CD4-positive, alpha-beta T cell (primary cell): ENCODE measurements at regions not wholly inside any gene's neighbourhood (a gene's known extent, or its start where the extent isn't known, plus 50 kb on each side); places are given as distances from the start of the nearest gene placed in this dataset.

Source experiments
- ATAC-seq: fragments of 200-7000 bp; cut with Tn5 transposase; one replicate; pipeline ENCODE4 v1.10.0; 2022; ENCODE audit warnings: mild to moderate bottlenecking; ENCODE audit not compliant: poor library complexity
- CTCF ChIA-PET: fragments of 350-600 bp; sonication (Branson Sonifier 250); formaldehyde crosslinking; loops from one replicate; lab custom pipeline; 2021; ENCODE audit warnings: antibody characterized with exemption, inconsistent platforms; lab: Charles Lee
- POLR2A ChIA-PET: fragments of 350-600 bp; sonication (Branson Sonifier 250); formaldehyde crosslinking; loops from one replicate; lab custom pipeline; 2021; ENCODE audit warnings: antibody characterized with exemption, inconsistent platforms; lab: Charles Lee
- DNase-seq, 14 experiments: peaks; one replicate each; pipeline ENCODE4 v3.0.0-alpha.2; 2013 to 2020; ENCODE audit warnings: mixed read lengths in 2 of 14
- H3K27ac ChIP-seq, 2 donors: one replicate each; pipeline versions ENCODE4 v1.5.1 to v1.7.0; 2013; ENCODE audit warnings: low read length in 2 of 2, low read depth in 1 of 2, mild to moderate bottlenecking in 1 of 2
- H3K27me3 ChIP-seq, 2 experiments: 1 replicate in 1 of 2; 2 replicates in 1 of 2; pipeline versions ENCODE4 v1.6.1 to v1.7.0; 2013; ENCODE audit warnings: low read length in 2 of 2, control low read depth in 1 of 2, mild to moderate bottlenecking in 1 of 2, moderate library complexity in 1 of 2; ENCODE audit not compliant: insufficient read depth in 2 of 2, control insufficient read depth in 1 of 2
- H3K36me3 ChIP-seq: one replicate; pipeline ENCODE4 v1.6.1; 2013; ENCODE audit warnings: low read length, control low read depth; ENCODE audit not compliant: insufficient read depth
- H3K4me1 ChIP-seq: one replicate; pipeline ENCODE4 v1.6.1; 2013; ENCODE audit warnings: low read length, control low read depth; ENCODE audit not compliant: insufficient read depth
- H3K4me3 ChIP-seq: one replicate; pipeline ENCODE4 v1.5.1; 2013; ENCODE audit warnings: mild to moderate bottlenecking, low read length, moderate library complexity
- H3K9me3 ChIP-seq, 2 experiments: 1 replicate in 1 of 2; 2 replicates in 1 of 2; pipeline versions ENCODE4 v1.6.1 to v1.7.0; 2013; ENCODE audit warnings: low read length in 2 of 2, mild to moderate bottlenecking in 2 of 2, control low read depth in 1 of 2, moderate library complexity in 1 of 2; ENCODE audit not compliant: control insufficient read depth in 1 of 2, insufficient read depth in 1 of 2
- H3K27ac Mint-ChIP-seq: one replicate; pipeline ENCODE4 v1.8.0; 2020; ENCODE audit warnings: mixed read lengths
- H3K27me3 Mint-ChIP-seq: one replicate; pipeline ENCODE4 v1.8.0; 2021; ENCODE audit warnings: mixed read lengths
- H3K36me3 Mint-ChIP-seq: one replicate; pipeline ENCODE4 v1.8.0; 2021; ENCODE audit warnings: low read depth, mixed read lengths
- H3K4me1 Mint-ChIP-seq: one replicate; pipeline ENCODE4 v1.8.0; 2021; ENCODE audit warnings: low read depth, mixed read lengths
- H3K4me3 Mint-ChIP-seq: one replicate; pipeline ENCODE4 v1.8.0; 2020; ENCODE audit warnings: mild to moderate bottlenecking, mixed read lengths
- H3K9me3 Mint-ChIP-seq: one replicate; pipeline ENCODE4 v1.8.0; 2020; ENCODE audit warnings: mixed read lengths
- intact Hi-C, 2 experiments: fragments of 100-400 bp; cut with DNase I in 1 of 2; cut with micrococcal nuclease in 1 of 2; formaldehyde crosslinking; loops; one replicate each; pipeline versions ENCODE4 v1.15.1 to v1.9.0; 2023 to 2025; cut with DNase I, micrococcal nuclease
- TF ChIP-seq, protein P1 (sequence below): fragments of 200-600 bp; IDR thresholded peaks from one replicate; pipeline ENCODE4 v1.8.0; 2022; ENCODE audit warnings: antibody characterized with exemption, mild to moderate bottlenecking

DNA sequence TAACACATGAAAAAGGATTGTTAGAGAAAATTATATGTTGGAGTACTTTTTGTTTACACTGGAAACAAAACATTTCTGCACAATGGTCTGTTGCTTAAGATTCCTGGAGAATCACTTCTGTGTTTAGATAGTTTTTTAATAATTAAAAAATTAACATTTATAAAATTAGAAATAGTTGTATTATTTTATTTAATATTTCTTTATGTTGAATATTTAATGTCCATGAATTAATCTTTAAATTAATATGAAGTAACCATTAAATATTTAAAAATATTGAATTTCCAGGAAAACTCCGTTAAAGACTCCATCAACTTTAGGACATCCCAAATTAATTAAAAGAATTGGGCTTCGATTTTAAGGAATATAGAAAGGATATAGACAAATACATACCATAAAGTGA, 797.1 kb upstream of the GALNTL6 start:
- Mint-ChIP-seq H3K27ac (no peak overlapping the region), H3K36me3 (no peaks in the 10 kb centered on the region), H3K4me3 (no peak overlapping the region), H3K4me1 (no peaks in the 10 kb centered on the region), H3K27me3 (no peaks in the 10 kb centered on the region), H3K9me3 (peaks cover 2% of the 10 kb centered on the region)
- POLR2A ChIA-PET: no interaction called here
- no peak for DNase-seq
- intact Hi-C loops: no loop called here
- Histone ChIP-seq H3K36me3 (no peaks in the 10 kb centered on the region), H3K27ac (no peak overlapping the region), H3K4me1 (no peaks in the 10 kb centered on the region), H3K4me3 (no peak overlapping the region), H3K27me3 (no peaks in the 10 kb centered on the region), H3K9me3 (no peaks in the 10 kb centered on the region)
- CTCF ChIA-PET: no interaction called here
- TF ChIP-seq, protein P1, sequence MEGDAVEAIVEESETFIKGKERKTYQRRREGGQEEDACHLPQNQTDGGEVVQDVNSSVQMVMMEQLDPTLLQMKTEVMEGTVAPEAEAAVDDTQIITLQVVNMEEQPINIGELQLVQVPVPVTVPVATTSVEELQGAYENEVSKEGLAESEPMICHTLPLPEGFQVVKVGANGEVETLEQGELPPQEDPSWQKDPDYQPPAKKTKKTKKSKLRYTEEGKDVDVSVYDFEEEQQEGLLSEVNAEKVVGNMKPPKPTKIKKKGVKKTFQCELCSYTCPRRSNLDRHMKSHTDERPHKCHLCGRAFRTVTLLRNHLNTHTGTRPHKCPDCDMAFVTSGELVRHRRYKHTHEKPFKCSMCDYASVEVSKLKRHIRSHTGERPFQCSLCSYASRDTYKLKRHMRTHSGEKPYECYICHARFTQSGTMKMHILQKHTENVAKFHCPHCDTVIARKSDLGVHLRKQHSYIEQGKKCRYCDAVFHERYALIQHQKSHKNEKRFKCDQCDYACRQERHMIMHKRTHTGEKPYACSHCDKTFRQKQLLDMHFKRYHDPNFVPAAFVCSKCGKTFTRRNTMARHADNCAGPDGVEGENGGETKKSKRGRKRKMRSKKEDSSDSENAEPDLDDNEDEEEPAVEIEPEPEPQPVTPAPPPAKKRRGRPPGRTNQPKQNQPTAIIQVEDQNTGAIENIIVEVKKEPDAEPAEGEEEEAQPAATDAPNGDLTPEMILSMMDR: no peak
- no peak for ATAC-seq

GRCh38 chr4:171015441-171015840, 797.8 kb upstream of the GALNTL6 start:
- Histone ChIP-seq H3K4me1 (no peaks in the 10 kb centered on the region), H3K36me3 (no peaks in the 10 kb centered on the region), H3K4me3 (no peak overlapping the region), H3K27me3 (no peaks in the 10 kb centered on the region), H3K27ac (no peak overlapping the region), H3K9me3 (no peaks in the 10 kb centered on the region)
- no peaks in the 10 kb centered on the region for H3K36me3 Mint-ChIP-seq
- CTCF ChIA-PET: no interaction called here
- TF ChIP-seq, protein P1: no peak
- POLR2A ChIA-PET: no interaction called here
- no peaks in the 10 kb centered on the region for H3K4me1 Mint-ChIP-seq
- ATAC-seq (no peak), DNase-seq (no peak)
- intact Hi-C loops: no loop called here
- H3K27me3 Mint-ChIP-seq: no peaks in the 10 kb centered on the region
- no peak overlapping the region for H3K27ac Mint-ChIP-seq
- peaks cover 2% of the 10 kb centered on the region for H3K9me3 Mint-ChIP-seq
- no peak overlapping the region for H3K4me3 Mint-ChIP-seq

- no peaks in the 10 kb centered on the region for H3K27me3 ChIP-seq
- POLR2A ChIA-PET: no interaction called here
- CTCF ChIA-PET: no interaction called here
- H3K9me3 ChIP-seq: no peaks in the 10 kb centered on the region
- H3K9me3 Mint-ChIP-seq: peaks cover 6% of the 10 kb centered on the region
- H3K4me3 ChIP-seq: no peak overlapping the region
- H3K27ac ChIP-seq: no peak overlapping the region
- no peaks in the 10 kb centered on the region for H3K4me1 Mint-ChIP-seq
- no peaks in the 10 kb centered on the region for H3K27me3 Mint-ChIP-seq
- H3K36me3 Mint-ChIP-seq: no peaks in the 10 kb centered on the region
- H3K27ac Mint-ChIP-seq: no peak overlapping the region
- ATAC-seq (no peak), DNase-seq (no peak)
- no peaks in the 10 kb centered on the region for H3K4me1 ChIP-seq
- intact Hi-C loops: no loop called here
- no peaks in the 10 kb centered on the region for H3K36me3 ChIP-seq
- no peak overlapping the region for H3K4me3 Mint-ChIP-seq
- TF ChIP-seq, protein P1: no peak
These were observed 805.4 kb upstream of the GALNTL6 start for GRCh38 chr4:171007618-171008390.
